ENCODE measurements at regions not wholly inside any gene's neighbourhood (a gene's known extent, or its start where the extent isn't known, plus 50 kb on each side); places are given as distances from the start of the nearest gene placed in this dataset.

- Histone ChIP-seq H3K4me1 (ENCODE audit: low read depth) (peaks cover 16% of the 10 kb centered on the region), H3K9me3 (no peaks in the 10 kb centered on the region), H3K4me3 (no peak overlapping the region), H3K36me3 (ENCODE audit: low read depth) (no peaks in the 10 kb centered on the region)
- DNase-seq (no peak), ATAC-seq (no peak)
- TF ChIP-seq CTCF (IDR thresholded peaks at IDR 0.05) = no peak
- intact Hi-C loops (cut with DNase I, micrococcal nuclease) = no loop called here
Observed at GRCh38 chr7:17101207-17101696, 197.2 kb upstream of the AHR start.

- Histone ChIP-seq H3K4me1 (ENCODE audit: low read depth) (peaks cover 16% of the 10 kb centered on the region), H3K36me3 (ENCODE audit: low read depth) (no peaks in the 10 kb centered on the region), H3K9me3 (no peaks in the 10 kb centered on the region), H3K4me3 (no peak overlapping the region)
- ATAC-seq (no peak), DNase-seq (no peak)
- no peak for TF ChIP-seq CTCF (IDR thresholded peaks at IDR 0.05)
- intact Hi-C loops (cut with DNase I, micrococcal nuclease) = no loop called here
Observed at GRCh38 chr7:17103170-17103569, 195.3 kb upstream of the AHR start.

- intact Hi-C loops (cut with DNase I, micrococcal nuclease) = no loop called here
- DNase-seq = no peak
- H3K4me3 ChIP-seq = no peak overlapping the region
- no peaks in the 10 kb centered on the region for H3K36me3 ChIP-seq (ENCODE audit: low read depth)
- peaks cover 13% of the 10 kb centered on the region for H3K4me1 ChIP-seq (ENCODE audit: low read depth)
- no peak for TF ChIP-seq CTCF (IDR thresholded peaks at IDR 0.05)
- H3K9me3 ChIP-seq = no peaks in the 10 kb centered on the region
- ATAC-seq = no peak
Observed at GRCh38 chr7:17103984-17104383, 194.5 kb upstream of the AHR start.

GRCh38 chr7:17104419-17104818, 194.0 kb upstream of the AHR start:
- Histone ChIP-seq H3K4me3 (no peak overlapping the region), H3K9me3 (no peaks in the 10 kb centered on the region), H3K36me3 (ENCODE audit: low read depth) (no peaks in the 10 kb centered on the region), H3K4me1 (ENCODE audit: low read depth) (peaks cover 13% of the 10 kb centered on the region)
- DNase-seq (no peak), ATAC-seq (no peak)
- TF ChIP-seq CTCF (IDR thresholded peaks at IDR 0.05) = no peak
- intact Hi-C loops (cut with DNase I, micrococcal nuclease) = no loop called here

GRCh38 chr7:17105701-17106100, 192.8 kb upstream of the AHR start:
- no peak overlapping the region for H3K4me3 ChIP-seq
- no peak for TF ChIP-seq CTCF (IDR thresholded peaks at IDR 0.05)
- intact Hi-C loops (cut with DNase I, micrococcal nuclease) = no loop called here
- peaks cover 5% of the 10 kb centered on the region for H3K4me1 ChIP-seq (ENCODE audit: low read depth)
- H3K36me3 ChIP-seq (ENCODE audit: low read depth) = no peaks in the 10 kb centered on the region
- no peak for DNase-seq
- no peak for ATAC-seq
- no peaks in the 10 kb centered on the region for H3K9me3 ChIP-seq

GRCh38 chr7:17108049-17108584, 190.3 kb upstream of the AHR start:
- ATAC-seq (no peak), DNase-seq (no peak)
- TF ChIP-seq CTCF (IDR thresholded peaks at IDR 0.05) = no peak
- Histone ChIP-seq H3K4me3 (no peak overlapping the region), H3K36me3 (ENCODE audit: low read depth) (no peaks in the 10 kb centered on the region), H3K9me3 (no peaks in the 10 kb centered on the region), H3K4me1 (ENCODE audit: low read depth) (peaks cover 5% of the 10 kb centered on the region)
- intact Hi-C loops (cut with DNase I, micrococcal nuclease) = no loop called here
